ENCODE measurements at regions not wholly inside any gene's neighbourhood (a gene's known extent, or its start where the extent isn't known, plus 50 kb on each side); places are given as distances from the start of the nearest gene placed in this dataset.

- no peak for DNase-seq
These were observed 158.9 kb upstream of the GLI2 start for GRCh38 chr2:120576509-120577474.

GRCh38 chr2:120577721-120578295 is 157.9 kb upstream of the GLI2 start:
- DNase-seq: no peak

- no peak for DNase-seq
These were observed 156.9 kb upstream of the GLI2 start for GRCh38 chr2:120578576-120579352.

- DNase-seq: no peak
These were observed 155.6 kb upstream of the GLI2 start for GRCh38 chr2:120579916-120580685.

GRCh38 chr2:120580709-120581108 is 155.0 kb upstream of the GLI2 start:
- DNase-seq: no peak

- no peak for DNase-seq
These were observed 152.5 kb upstream of the GLI2 start for GRCh38 chr2:120583121-120583520.

- DNase-seq: no peak
These were observed 151.7 kb upstream of the GLI2 start for GRCh38 chr2:120583851-120584570.

GRCh38 chr2:120586507-120587278 is 149.0 kb upstream of the GLI2 start:
- no peak for DNase-seq

GRCh38 chr2:120587279-120587996 is 148.2 kb upstream of the GLI2 start:
- DNase-seq: no peak

- DNase-seq: no peak
These were observed 147.7 kb upstream of the GLI2 start for GRCh38 chr2:120587997-120588336.

GRCh38 chr2:120589771-120590608 is 145.7 kb upstream of the GLI2 start:
- no peak for DNase-seq

- DNase-seq: no peak
These were observed 144.8 kb upstream of the GLI2 start for GRCh38 chr2:120590841-120591240.

- no peak for DNase-seq
These were observed 144.1 kb upstream of the GLI2 start for GRCh38 chr2:120591572-120591971.

- no peak for DNase-seq
These were observed 143.6 kb upstream of the GLI2 start for GRCh38 chr2:120592084-120592483.

- no peak for DNase-seq
These were observed 141.6 kb upstream of the GLI2 start for GRCh38 chr2:120593921-120594686.

GRCh38 chr2:120594856-120595685 is 140.6 kb upstream of the GLI2 start:
- DNase-seq: no peak

- no peak for DNase-seq
These were observed 139.9 kb upstream of the GLI2 start for GRCh38 chr2:120595739-120596138.

Data from activated CD4-positive, alpha-beta T cell treated with anti-CD3 and anti-CD28 coated beads for 4 hours (primary cell).